ENCODE measurements at regions not wholly inside any gene's neighbourhood (a gene's known extent, or its start where the extent isn't known, plus 50 kb on each side); places are given as distances from the start of the nearest gene placed in this dataset.

GRCh38 chr1:226490426-226490809, 58.1 kb upstream of the STUM start:
- DNase-seq (ENCODE audit: low read depth) = no peak

GRCh38 chr1:226491093-226491850, 57.3 kb upstream of the STUM start:
- DNase-seq (ENCODE audit: low read depth) = no peak

- no peak for DNase-seq (ENCODE audit: low read depth)
Observed at GRCh38 chr1:226492426-226493137, 56.0 kb upstream of the STUM start.

- DNase-seq (ENCODE audit: low read depth) = no peak
Observed at GRCh38 chr1:226494092-226494609, 54.4 kb upstream of the STUM start.

- no peak for DNase-seq (ENCODE audit: low read depth)
Observed at GRCh38 chr1:226495716-226496115, 52.8 kb upstream of the STUM start.

- no peak for DNase-seq (ENCODE audit: low read depth)
Observed at GRCh38 chr1:226496453-226497015, 52.0 kb upstream of the STUM start.

- DNase-seq (ENCODE audit: low read depth) = no peak
Observed at GRCh38 chr1:226497276-226497833, 51.2 kb upstream of the STUM start.

GRCh38 chr1:226497991-226498639, 50.4 kb upstream of the STUM start:
- DNase-seq (ENCODE audit: low read depth) = no peak

GRCh38 chr1:226498640-226499008, 49.9 kb upstream of the STUM start:
- no peak for DNase-seq (ENCODE audit: low read depth)
